ENCODE measurements at regions not wholly inside any gene's neighbourhood (a gene's known extent, or its start where the extent isn't known, plus 50 kb on each side); places are given as distances from the start of the nearest gene placed in this dataset.
"Not testable (repeated sequence)": the region's sequence is repeated elsewhere in the genome, so short reads cannot be mapped to it uniquely, and the experiment has no call there.

GRCh38 chr2:66122516-66122915 lies 312.4 kb upstream of the MEIS1 start:
- Mint-ChIP-seq H3K4me1 (no peaks in the 10 kb centered on the region), H3K9me3 (peaks cover 0 to 15% (median 1%) of the 10 kb centered on the region in 7 donors), H3K27ac (no peak overlapping the region), H3K27me3 (no peaks in the 10 kb centered on the region), H3K36me3 (no peaks in the 10 kb centered on the region), H3K4me3 (no peak overlapping the region)
- ATAC-seq (ENCODE audit: low read depth in 2 of 2) (no peak), DNase-seq (no peak)

GRCh38 chr2:66121946-66122345 lies 313.0 kb upstream of the MEIS1 start:
- Mint-ChIP-seq H3K36me3 (no peaks in the 10 kb centered on the region), H3K27ac (no peak overlapping the region), H3K27me3 (no peaks in the 10 kb centered on the region), H3K4me3 (no peak overlapping the region), H3K9me3 (peaks cover 0 to 15% (median 1%) of the 10 kb centered on the region in 7 donors), H3K4me1 (no peaks in the 10 kb centered on the region)
- no peak for ATAC-seq (ENCODE audit: low read depth in 2 of 2)
- DNase-seq = no peak

- Mint-ChIP-seq H3K4me3 (no peak overlapping the region), H3K9me3 (peaks cover 0 to 14% (median 4%) of the 10 kb centered on the region in 7 donors), H3K36me3 (no peaks in the 10 kb centered on the region), H3K4me1 (no peaks in the 10 kb centered on the region), H3K27ac (no peak overlapping the region), H3K27me3 (no peaks in the 10 kb centered on the region)
- DNase-seq (no peak), ATAC-seq (ENCODE audit: low read depth in 2 of 2) (no peak)
These were observed 320.8 kb upstream of the MEIS1 start for GRCh38 chr2:66113988-66114625.

DNA sequence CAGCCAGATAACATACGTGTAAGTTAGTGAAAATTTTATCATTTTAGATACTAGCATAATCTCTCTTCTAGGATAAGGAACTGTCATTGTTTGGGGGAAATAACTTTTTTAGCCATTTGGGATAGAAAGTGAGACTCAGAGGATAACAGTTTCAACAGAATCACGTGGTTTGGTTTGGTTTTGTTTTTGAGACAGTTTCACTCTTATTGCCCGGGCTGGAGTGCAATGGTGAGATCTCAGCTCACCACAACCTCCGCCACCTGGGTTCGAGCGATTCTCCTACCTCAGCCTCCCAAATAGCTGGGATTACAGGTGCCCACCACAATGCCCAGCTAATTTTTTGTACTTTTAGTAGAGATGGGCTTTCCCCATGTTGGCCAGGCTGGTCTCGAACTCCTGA lies 323.2 kb upstream of the MEIS1 start:
- no peak overlapping the region for H3K27ac Mint-ChIP-seq
- ATAC-seq (ENCODE audit: low read depth in 2 of 2) (no peak), DNase-seq (no peak)
- H3K4me3 Mint-ChIP-seq = no peak overlapping the region
- H3K4me1 Mint-ChIP-seq = no peaks in the 10 kb centered on the region
- no peaks in the 10 kb centered on the region for H3K27me3 Mint-ChIP-seq
- peaks cover 0 to 14% (median 4%) of the 10 kb centered on the region in 7 donors for H3K9me3 Mint-ChIP-seq
- H3K36me3 Mint-ChIP-seq = no peaks in the 10 kb centered on the region

- H3K9me3 Mint-ChIP-seq = peaks cover 0 to 14% (median 4%) of the 10 kb centered on the region in 7 donors
- H3K4me1 Mint-ChIP-seq = no peaks in the 10 kb centered on the region
- no peak overlapping the region for H3K4me3 Mint-ChIP-seq
- H3K36me3 Mint-ChIP-seq = no peaks in the 10 kb centered on the region
- ATAC-seq (ENCODE audit: low read depth in 2 of 2) (no peak), DNase-seq (no peak)
- no peaks in the 10 kb centered on the region for H3K27me3 Mint-ChIP-seq
- no peak overlapping the region for H3K27ac Mint-ChIP-seq
These were observed 324.3 kb upstream of the MEIS1 start for GRCh38 chr2:66110608-66111007.

DNA sequence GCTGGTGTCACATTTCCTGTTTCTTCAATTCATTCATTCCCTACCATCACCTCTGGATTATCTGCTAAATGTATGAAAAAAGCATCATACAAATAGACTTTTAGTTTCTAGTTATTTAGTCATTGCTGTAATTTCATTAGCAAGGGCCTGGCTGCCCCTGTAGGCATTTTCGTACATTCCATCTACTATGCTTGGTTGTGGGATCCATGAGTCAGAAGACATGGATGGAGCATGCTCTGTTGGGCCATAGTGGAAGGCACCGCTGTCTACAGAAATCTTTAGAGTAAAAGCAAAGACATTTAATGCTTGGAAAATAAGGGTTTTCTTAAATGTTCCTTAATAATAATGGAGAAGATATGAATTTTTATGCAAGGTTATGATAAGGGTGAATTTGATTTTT lies 324.8 kb upstream of the MEIS1 start:
- Mint-ChIP-seq H3K27me3 (no peaks in the 10 kb centered on the region), H3K4me1 (no peaks in the 10 kb centered on the region), H3K27ac (no peak overlapping the region), H3K4me3 (no peak overlapping the region), H3K9me3 (peaks cover 0 to 14% (median 4%) of the 10 kb centered on the region in 7 donors), H3K36me3 (no peaks in the 10 kb centered on the region)
- ATAC-seq (ENCODE audit: low read depth in 2 of 2) (no peak), DNase-seq (no peak)

GRCh38 chr2:66109419-66109818 lies 325.5 kb upstream of the MEIS1 start:
- Mint-ChIP-seq H3K9me3 (peaks cover 0 to 14% (median 4%) of the 10 kb centered on the region in 7 donors), H3K27ac (no peak overlapping the region), H3K27me3 (no peaks in the 10 kb centered on the region), H3K4me3 (no peak overlapping the region), H3K36me3 (no peaks in the 10 kb centered on the region), H3K4me1 (no peaks in the 10 kb centered on the region)
- DNase-seq (no peak), ATAC-seq (ENCODE audit: low read depth in 2 of 2) (no peak)

GRCh38 chr2:66105066-66105753 lies 329.7 kb upstream of the MEIS1 start:
- DNase-seq (no peak), ATAC-seq (ENCODE audit: low read depth in 2 of 2) (no peak)
- Mint-ChIP-seq H3K27ac (no peak overlapping the region), H3K36me3 (no peaks in the 10 kb centered on the region), H3K9me3 (peaks cover 0 to 9% (median 3%) of the 10 kb centered on the region in 7 donors), H3K4me3 (no peak overlapping the region), H3K4me1 (no peaks in the 10 kb centered on the region), H3K27me3 (no peaks in the 10 kb centered on the region)

GRCh38 chr2:66103581-66103980 lies 331.3 kb upstream of the MEIS1 start:
- Mint-ChIP-seq H3K27ac (no peak overlapping the region), H3K36me3 (no peaks in the 10 kb centered on the region), H3K9me3 (peaks cover 0 to 5% (median under 1%) of the 10 kb centered on the region in 7 donors), H3K4me1 (no peaks in the 10 kb centered on the region), H3K4me3 (no peak overlapping the region), H3K27me3 (no peaks in the 10 kb centered on the region)
- DNase-seq (no peak), ATAC-seq (ENCODE audit: low read depth in 2 of 2) (no peak)

- DNase-seq = no peak
- no peak overlapping the region for H3K27ac Mint-ChIP-seq
These were observed 333.7 kb upstream of the MEIS1 start for GRCh38 chr2:66101206-66101605.

DNA sequence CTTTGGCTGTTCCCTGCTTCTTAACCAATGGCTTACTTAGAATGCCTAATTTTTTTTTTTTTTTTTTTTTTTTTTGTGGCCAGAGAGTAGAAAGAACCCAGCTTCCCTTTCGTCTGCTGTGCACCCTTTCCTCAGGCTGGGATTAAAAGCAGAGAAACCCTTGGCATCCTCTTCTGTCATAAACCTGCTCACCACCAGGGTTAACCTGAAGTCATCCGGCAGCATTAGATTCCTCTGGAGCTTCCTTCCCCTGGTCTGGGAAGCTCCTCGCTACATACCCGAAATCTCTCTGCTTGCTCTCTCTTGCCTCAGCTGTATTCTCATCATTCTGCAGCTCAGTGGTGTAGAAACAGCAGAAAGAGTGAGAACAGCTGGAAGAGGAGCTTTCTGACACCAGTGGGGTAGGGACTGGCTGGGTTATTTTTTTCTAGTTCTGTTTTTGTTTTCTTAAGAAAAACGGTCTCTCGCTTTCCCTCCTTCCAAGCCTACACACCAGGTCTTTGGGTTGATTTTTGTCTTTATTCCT lies 339.0 kb upstream of the MEIS1 start:
- DNase-seq = no peak
- no peak for ATAC-seq (ENCODE audit: low read depth in 2 of 2)
- Mint-ChIP-seq H3K36me3 (no peaks in the 10 kb centered on the region), H3K4me1 (no peaks in the 10 kb centered on the region), H3K27me3 (peaks cover 0 to 6% (median 0%) of the 10 kb centered on the region in 3 donors), H3K4me3 (no peak overlapping the region), H3K9me3 (peaks cover 0 to 13% (median 7%) of the 10 kb centered on the region in 7 donors), H3K27ac (no peak overlapping the region)

More at GRCh38 chr2:66101206-66101605, 333.7 kb upstream of the MEIS1 start:
- Mint-ChIP-seq H3K4me3 (no peak overlapping the region), H3K36me3 (no peaks in the 10 kb centered on the region), H3K4me1 (no peaks in the 10 kb centered on the region), H3K27me3 (peaks cover 0 to 6% (median 0%) of the 10 kb centered on the region in 3 donors), H3K9me3 (peaks cover 0 to 13% (median 2%) of the 10 kb centered on the region in 7 donors)
- no peak for ATAC-seq (ENCODE audit: low read depth in 2 of 2)

GRCh38 chr2:66094689-66095088 lies 340.2 kb upstream of the MEIS1 start:
- H3K27me3 Mint-ChIP-seq; DNase-seq; H3K27ac Mint-ChIP-seq; H3K36me3 Mint-ChIP-seq; H3K4me3 Mint-ChIP-seq; ATAC-seq (ENCODE audit: low read depth in 2 of 2); H3K4me1 Mint-ChIP-seq: not testable (repeated sequence)
- H3K9me3 Mint-ChIP-seq = peaks cover 0 to 22% (median 10%) of the 10 kb centered on the region in 7 donors

GRCh38 chr2:66093371-66093770 lies 341.6 kb upstream of the MEIS1 start:
- ATAC-seq (ENCODE audit: low read depth in 2 of 2) = no peak
- H3K27ac Mint-ChIP-seq = no peak overlapping the region
- H3K9me3 Mint-ChIP-seq = peaks cover 3 to 23% (median 13%) of the 10 kb centered on the region in 7 donors
- DNase-seq = no peak
- no peaks in the 10 kb centered on the region for H3K36me3 Mint-ChIP-seq
- H3K4me3 Mint-ChIP-seq = no peak overlapping the region
- no peaks in the 10 kb centered on the region for H3K4me1 Mint-ChIP-seq
- peaks cover 0 to 6% (median 0%) of the 10 kb centered on the region in 3 donors for H3K27me3 Mint-ChIP-seq

DNA sequence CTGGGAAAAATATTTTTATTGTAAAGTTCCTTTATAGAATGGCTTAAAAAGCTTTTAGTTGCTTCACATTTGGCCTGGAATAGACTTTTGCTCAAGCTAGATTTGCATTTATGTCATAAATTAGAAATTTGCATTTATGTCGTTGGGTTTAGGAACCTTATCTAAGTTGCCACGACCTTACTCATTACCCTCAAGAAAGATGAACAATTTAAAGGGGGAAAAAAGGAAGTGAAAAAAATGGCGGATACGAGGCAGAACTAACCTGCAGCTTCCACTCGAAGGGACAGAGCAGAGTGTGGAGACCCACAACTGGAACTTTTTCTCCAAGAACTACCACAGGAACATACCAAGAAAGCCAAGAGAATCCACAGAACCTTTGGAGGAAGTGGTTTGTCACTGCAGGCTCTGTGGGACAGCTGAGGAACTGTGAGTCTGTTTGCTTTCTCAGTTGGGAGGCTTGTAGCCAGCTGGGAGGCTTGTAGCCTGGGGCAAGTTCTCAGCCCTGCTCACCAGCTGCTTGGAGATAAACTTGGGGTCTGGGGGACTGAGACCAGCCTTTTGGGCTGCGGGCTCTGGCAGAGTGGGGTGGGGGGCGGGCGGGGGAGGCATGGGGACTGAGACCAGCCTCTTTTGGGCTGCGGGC lies 349.9 kb upstream of the MEIS1 start:
- no peaks in the 10 kb centered on the region for H3K36me3 Mint-ChIP-seq
- H3K27me3 Mint-ChIP-seq = peaks cover 0 to 10% (median 0%) of the 10 kb centered on the region in 3 donors
- DNase-seq = no peak
- no peak for ATAC-seq (ENCODE audit: low read depth in 2 of 2)
- peaks cover 7 to 36% (median 14%) of the 10 kb centered on the region in 7 donors for H3K9me3 Mint-ChIP-seq
- H3K4me1 Mint-ChIP-seq = no peaks in the 10 kb centered on the region
- no peak overlapping the region for H3K27ac Mint-ChIP-seq
- no peak overlapping the region for H3K4me3 Mint-ChIP-seq

Measured in naive B cell (primary cell).